C4-2B (cell line): ENCODE measurements at regions not wholly inside any gene's neighbourhood (a gene's known extent, or its start where the extent isn't known, plus 50 kb on each side); places are given as distances from the start of the nearest gene placed in this dataset.

ENCODE experiments used
- ZFX ChIP-seq: fragments of 450-650 bp; IDR thresholded peaks from 2 replicates; pipeline ENCODE4 v1.6.1; 2017
- TF ChIP-seq, protein P1 (sequence below): fragments of 450-650 bp; conservative IDR thresholded peaks from 2 replicates; pipeline ENCODE4 v1.5.1; 2017; ENCODE audit warnings: mild to moderate bottlenecking

DNA sequence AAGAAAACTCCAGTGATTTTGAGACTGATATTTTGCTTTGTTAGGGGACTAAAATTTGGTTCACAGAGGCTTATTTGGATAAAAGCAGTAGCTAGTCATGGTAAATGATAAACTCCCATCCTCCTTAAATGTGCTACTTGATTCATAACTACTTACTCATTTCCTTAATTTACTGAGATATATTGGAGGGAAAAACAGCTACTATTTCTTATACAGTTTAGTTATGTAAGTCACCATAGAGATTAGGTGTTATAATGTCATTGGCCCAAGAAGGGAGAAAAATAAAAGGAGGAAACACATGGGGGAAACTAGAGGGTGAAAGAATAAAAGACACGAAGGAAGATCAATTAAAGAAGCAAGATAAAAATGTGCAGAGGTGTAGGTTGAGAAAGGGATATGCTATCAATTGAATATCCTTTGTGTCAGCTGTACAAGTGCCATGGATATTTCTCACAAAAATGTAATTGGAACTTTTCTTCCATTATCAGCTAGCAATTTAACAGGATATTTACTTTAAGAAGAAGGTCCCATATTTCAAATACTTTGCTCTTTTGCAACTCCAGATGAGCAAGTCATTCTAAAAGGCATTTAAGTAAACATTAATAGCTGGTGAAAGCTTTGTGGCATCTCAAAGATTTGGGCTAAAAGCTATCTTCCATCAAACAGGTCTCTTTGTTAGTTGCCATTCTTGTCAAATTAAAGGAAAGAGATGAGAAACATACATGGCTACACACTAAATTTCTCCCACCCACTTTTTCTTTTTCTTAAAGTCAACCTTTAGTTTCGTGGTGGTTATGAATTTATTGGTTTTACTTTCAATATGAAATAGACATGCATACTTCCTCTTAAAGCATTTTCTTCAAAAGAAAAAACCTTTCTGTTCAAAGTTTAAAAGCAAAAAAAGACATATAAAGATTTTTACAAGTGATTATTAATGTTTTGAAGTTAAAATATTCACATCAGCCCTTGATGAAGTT is 439.5 kb downstream of the CCER1 start:
- TF ChIP-seq, protein P1, sequence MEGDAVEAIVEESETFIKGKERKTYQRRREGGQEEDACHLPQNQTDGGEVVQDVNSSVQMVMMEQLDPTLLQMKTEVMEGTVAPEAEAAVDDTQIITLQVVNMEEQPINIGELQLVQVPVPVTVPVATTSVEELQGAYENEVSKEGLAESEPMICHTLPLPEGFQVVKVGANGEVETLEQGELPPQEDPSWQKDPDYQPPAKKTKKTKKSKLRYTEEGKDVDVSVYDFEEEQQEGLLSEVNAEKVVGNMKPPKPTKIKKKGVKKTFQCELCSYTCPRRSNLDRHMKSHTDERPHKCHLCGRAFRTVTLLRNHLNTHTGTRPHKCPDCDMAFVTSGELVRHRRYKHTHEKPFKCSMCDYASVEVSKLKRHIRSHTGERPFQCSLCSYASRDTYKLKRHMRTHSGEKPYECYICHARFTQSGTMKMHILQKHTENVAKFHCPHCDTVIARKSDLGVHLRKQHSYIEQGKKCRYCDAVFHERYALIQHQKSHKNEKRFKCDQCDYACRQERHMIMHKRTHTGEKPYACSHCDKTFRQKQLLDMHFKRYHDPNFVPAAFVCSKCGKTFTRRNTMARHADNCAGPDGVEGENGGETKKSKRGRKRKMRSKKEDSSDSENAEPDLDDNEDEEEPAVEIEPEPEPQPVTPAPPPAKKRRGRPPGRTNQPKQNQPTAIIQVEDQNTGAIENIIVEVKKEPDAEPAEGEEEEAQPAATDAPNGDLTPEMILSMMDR: no peak
- TF ChIP-seq ZFX: no peak
